ENCODE measurements at regions not wholly inside any gene's neighbourhood (a gene's known extent, or its start where the extent isn't known, plus 50 kb on each side); places are given as distances from the start of the nearest gene placed in this dataset.

DNA sequence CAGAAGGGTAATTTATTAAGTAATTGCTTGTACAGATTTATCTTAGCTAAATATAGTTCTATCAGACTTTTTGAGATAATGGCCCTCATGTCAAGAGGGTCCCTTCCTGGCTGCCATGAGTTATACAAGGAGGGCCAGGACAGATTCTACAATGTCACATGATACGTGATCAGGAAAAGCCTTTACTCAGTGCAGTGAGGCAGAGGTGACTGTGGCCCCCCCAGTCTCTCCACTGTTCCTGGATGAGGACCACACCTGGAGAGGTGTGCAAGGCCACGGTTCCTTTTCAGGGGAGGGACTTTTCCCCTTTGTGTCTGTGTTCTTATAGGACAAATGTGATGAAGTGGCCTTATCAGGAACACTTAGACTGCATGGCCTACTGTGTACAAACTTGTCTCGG, 54.3 kb upstream of the LRCH1 start:
- H2BK120ac ChIP-seq (ENCODE audit: low read depth, low read length): no peak overlapping the region
- no peak overlapping the region for H3K4me2 ChIP-seq (ENCODE audit: low read length)
- H3K4me1 ChIP-seq (ENCODE audit: control insufficient read depth, low read depth, low read length): peaks cover 6% of the 10 kb centered on the region

DNA sequence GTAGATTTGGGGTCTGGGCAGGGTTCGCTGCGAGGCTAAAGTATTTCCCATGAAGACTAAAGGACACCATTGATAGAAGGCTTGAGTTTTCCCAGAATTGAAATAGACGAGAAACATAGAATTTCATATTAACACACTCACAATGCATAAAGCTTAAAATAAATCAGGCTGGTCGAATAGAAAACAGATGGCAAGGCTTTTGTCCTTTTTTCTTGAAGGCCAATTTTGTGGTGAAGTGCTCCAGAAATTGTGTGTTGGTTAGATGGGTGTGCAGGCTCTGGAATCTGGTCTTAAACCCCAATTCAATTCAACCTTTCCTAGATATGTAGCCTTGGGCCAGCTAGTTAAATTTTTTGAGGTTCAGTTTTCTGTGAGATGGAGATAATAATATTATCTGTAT, 56.9 kb upstream of the LRCH1 start:
- no peaks in the 10 kb centered on the region for H3K27me3 ChIP-seq (ENCODE audit: insufficient read depth, low read length, poor library complexity)
- H3K4me1 ChIP-seq (ENCODE audit: control insufficient read depth, low read depth, low read length): peaks cover 6% of the 10 kb centered on the region
- no peak overlapping the region for H4K5ac ChIP-seq (ENCODE audit: low read length)
- WGBS (ENCODE audit: extremely low coverage, insufficient coverage, low lambda C conversion rate): no CpG with 5 or more reads among the region's 4 CpGs
- H2BK15ac ChIP-seq (replicated peaks; ENCODE audit: low read depth): no peak overlapping the region
- no peak overlapping the region for H3K4ac ChIP-seq (ENCODE audit: low read depth, low read length)
- H2BK120ac ChIP-seq (ENCODE audit: low read depth, low read length): no peak overlapping the region
- H3K4me2 ChIP-seq (ENCODE audit: low read length): no peak overlapping the region
- H3K56ac ChIP-seq (ENCODE audit: low read length): no peak overlapping the region
- DNase-seq: no peak
- H3K9ac ChIP-seq (ENCODE audit: low read length): no peak overlapping the region
- H4K8ac ChIP-seq (ENCODE audit: low read depth, low read length): no peak overlapping the region
- H3K36me3 ChIP-seq (ENCODE audit: control insufficient read depth, insufficient read depth, low read length): no peaks in the 10 kb centered on the region
- H2BK5ac ChIP-seq (ENCODE audit: low read length): no peak overlapping the region
- H3K23ac ChIP-seq (ENCODE audit: low read length): no peak overlapping the region
- H3K27ac ChIP-seq (ENCODE audit: low read depth, low read length): no peak overlapping the region
- H3K79me2 ChIP-seq (ENCODE audit: control insufficient read depth, insufficient read depth, low read length): no peaks in the 10 kb centered on the region
- no peak overlapping the region for H3K4me3 ChIP-seq (ENCODE audit: low read length)
- H3K18ac ChIP-seq (ENCODE audit: low read length): no peak overlapping the region
- H2AK5ac ChIP-seq (ENCODE audit: low read length): no peak overlapping the region
- H3K79me1 ChIP-seq (ENCODE audit: low read length): no peaks in the 10 kb centered on the region

More for the DNA sequence above, 54.3 kb upstream of the LRCH1 start:
- H2BK15ac ChIP-seq (replicated peaks; ENCODE audit: low read depth): no peak overlapping the region
- no CpG with 5 or more reads among the region's 3 CpGs for WGBS (ENCODE audit: extremely low coverage, insufficient coverage, low lambda C conversion rate)
- no peak overlapping the region for H3K27ac ChIP-seq (ENCODE audit: low read depth, low read length)
- no peak overlapping the region for H4K5ac ChIP-seq (ENCODE audit: low read length)
- H3K79me1 ChIP-seq (ENCODE audit: low read length): no peaks in the 10 kb centered on the region
- H3K23ac ChIP-seq (ENCODE audit: low read length): no peak overlapping the region
- H2BK5ac ChIP-seq (ENCODE audit: low read length): no peak overlapping the region
- H2AK5ac ChIP-seq (ENCODE audit: low read length): no peak overlapping the region
- H3K56ac ChIP-seq (ENCODE audit: low read length): no peak overlapping the region
- H3K27me3 ChIP-seq (ENCODE audit: insufficient read depth, low read length, poor library complexity): no peaks in the 10 kb centered on the region
- no peak overlapping the region for H3K9ac ChIP-seq (ENCODE audit: low read length)
- no peak overlapping the region for H3K4ac ChIP-seq (ENCODE audit: low read depth, low read length)
- H3K18ac ChIP-seq (ENCODE audit: low read length): no peak overlapping the region
- no peak overlapping the region for H3K4me3 ChIP-seq (ENCODE audit: low read length)
- H3K79me2 ChIP-seq (ENCODE audit: control insufficient read depth, insufficient read depth, low read length): no peaks in the 10 kb centered on the region
- no peak for DNase-seq
- no peak overlapping the region for H4K8ac ChIP-seq (ENCODE audit: low read depth, low read length)
- no peaks in the 10 kb centered on the region for H3K36me3 ChIP-seq (ENCODE audit: control insufficient read depth, insufficient read depth, low read length)

DNA sequence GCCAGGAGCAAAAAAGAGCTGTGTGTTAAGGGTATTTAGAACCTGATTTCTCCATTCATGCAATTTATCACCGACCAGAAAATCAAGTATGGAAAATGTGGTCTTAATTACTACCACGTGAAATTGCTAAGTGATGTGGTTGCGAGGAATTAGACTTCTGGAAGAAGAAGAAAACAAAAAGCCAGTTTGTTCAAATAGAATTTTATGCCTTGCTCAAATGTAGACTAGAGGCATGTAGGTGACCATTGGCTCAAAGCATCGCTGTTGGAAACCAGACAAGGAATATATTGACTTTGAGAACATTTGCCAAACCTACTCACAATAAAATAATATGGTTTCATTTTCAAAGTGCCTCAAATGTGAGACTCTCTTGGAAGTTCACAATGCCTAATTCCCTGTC, 57.3 kb upstream of the LRCH1 start:
- no peak overlapping the region for H3K4me3 ChIP-seq (ENCODE audit: low read length)
- H3K23ac ChIP-seq (ENCODE audit: low read length): no peak overlapping the region
- H3K4me1 ChIP-seq (ENCODE audit: control insufficient read depth, low read depth, low read length): peaks cover 6% of the 10 kb centered on the region
- no peaks in the 10 kb centered on the region for H3K79me1 ChIP-seq (ENCODE audit: low read length)
- no peak for DNase-seq
- H2BK5ac ChIP-seq (ENCODE audit: low read length): no peak overlapping the region
- no peaks in the 10 kb centered on the region for H3K79me2 ChIP-seq (ENCODE audit: control insufficient read depth, insufficient read depth, low read length)
- H2BK120ac ChIP-seq (ENCODE audit: low read depth, low read length): no peak overlapping the region
- no peak overlapping the region for H2AK5ac ChIP-seq (ENCODE audit: low read length)
- WGBS (ENCODE audit: extremely low coverage, insufficient coverage, low lambda C conversion rate): no CpG with 5 or more reads among the region's 4 CpGs
- H3K4me2 ChIP-seq (ENCODE audit: low read length): no peak overlapping the region
- H3K27ac ChIP-seq (ENCODE audit: low read depth, low read length): no peak overlapping the region
- H3K18ac ChIP-seq (ENCODE audit: low read length): no peak overlapping the region
- H2BK15ac ChIP-seq (replicated peaks; ENCODE audit: low read depth): no peak overlapping the region
- no peak overlapping the region for H4K8ac ChIP-seq (ENCODE audit: low read depth, low read length)
- no peak overlapping the region for H3K56ac ChIP-seq (ENCODE audit: low read length)
- H3K9ac ChIP-seq (ENCODE audit: low read length): no peak overlapping the region
- no peak overlapping the region for H3K4ac ChIP-seq (ENCODE audit: low read depth, low read length)
- no peaks in the 10 kb centered on the region for H3K36me3 ChIP-seq (ENCODE audit: control insufficient read depth, insufficient read depth, low read length)
- no peaks in the 10 kb centered on the region for H3K27me3 ChIP-seq (ENCODE audit: insufficient read depth, low read length, poor library complexity)
- H4K5ac ChIP-seq (ENCODE audit: low read length): no peak overlapping the region

- Histone ChIP-seq H3K4me2 (ENCODE audit: low read length) (no peak overlapping the region), H2AK5ac (ENCODE audit: low read length) (no peak overlapping the region), H3K36me3 (ENCODE audit: control insufficient read depth, insufficient read depth, low read length) (no peaks in the 10 kb centered on the region), H2BK120ac (ENCODE audit: low read depth, low read length) (no peak overlapping the region), H3K18ac (ENCODE audit: low read length) (no peak overlapping the region), H3K79me1 (ENCODE audit: low read length) (no peaks in the 10 kb centered on the region), H3K23ac (ENCODE audit: low read length) (no peak overlapping the region), H4K5ac (ENCODE audit: low read length) (no peak overlapping the region), H2BK5ac (ENCODE audit: low read length) (no peak overlapping the region), H3K27me3 (ENCODE audit: insufficient read depth, low read length, poor library complexity) (no peaks in the 10 kb centered on the region), H3K79me2 (ENCODE audit: control insufficient read depth, insufficient read depth, low read length) (no peaks in the 10 kb centered on the region), H4K8ac (ENCODE audit: low read depth, low read length) (no peak overlapping the region), H3K4me3 (ENCODE audit: low read length) (no peak overlapping the region), H3K9ac (ENCODE audit: low read length) (no peak overlapping the region), H3K4me1 (ENCODE audit: control insufficient read depth, low read depth, low read length) (peaks cover 6% of the 10 kb centered on the region), H3K27ac (ENCODE audit: low read depth, low read length) (no peak overlapping the region), H3K56ac (ENCODE audit: low read length) (no peak overlapping the region), H2BK15ac (replicated peaks; ENCODE audit: low read depth) (no peak overlapping the region), H3K4ac (ENCODE audit: low read depth, low read length) (no peak overlapping the region)
- DNase-seq: peak; percentile 50
These were observed 57.9 kb upstream of the LRCH1 start for GRCh38 chr13:46495066-46495465.

- Histone ChIP-seq H4K8ac (ENCODE audit: low read depth, low read length) (no peak overlapping the region), H3K4ac (ENCODE audit: low read depth, low read length) (no peak overlapping the region), H2BK5ac (ENCODE audit: low read length) (no peak overlapping the region), H3K27ac (ENCODE audit: low read depth, low read length) (no peak overlapping the region), H3K9ac (ENCODE audit: low read length) (no peak overlapping the region), H4K5ac (ENCODE audit: low read length) (no peak overlapping the region), H3K4me1 (ENCODE audit: control insufficient read depth, low read depth, low read length) (peaks cover 13% of the 10 kb centered on the region), H3K27me3 (ENCODE audit: insufficient read depth, low read length, poor library complexity) (no peaks in the 10 kb centered on the region), H3K18ac (ENCODE audit: low read length) (no peak overlapping the region), H2BK15ac (replicated peaks; ENCODE audit: low read depth) (no peak overlapping the region), H3K36me3 (ENCODE audit: control insufficient read depth, insufficient read depth, low read length) (no peaks in the 10 kb centered on the region), H3K79me1 (ENCODE audit: low read length) (no peaks in the 10 kb centered on the region), H3K4me3 (ENCODE audit: low read length) (no peak overlapping the region), H3K79me2 (ENCODE audit: control insufficient read depth, insufficient read depth, low read length) (no peaks in the 10 kb centered on the region), H3K23ac (ENCODE audit: low read length) (no peak overlapping the region), H2AK5ac (ENCODE audit: low read length) (no peak overlapping the region), H3K4me2 (ENCODE audit: low read length) (no peak overlapping the region), H2BK120ac (ENCODE audit: low read depth, low read length) (no peak overlapping the region), H3K56ac (ENCODE audit: low read length) (no peak overlapping the region)
- DNase-seq: peak; percentile 66
- no CpG with 5 or more reads among the region's 1 CpG for WGBS (ENCODE audit: extremely low coverage, insufficient coverage, low lambda C conversion rate)
These were observed 60.0 kb upstream of the LRCH1 start for GRCh38 chr13:46492946-46493345.

- H3K36me3 ChIP-seq (ENCODE audit: control insufficient read depth, insufficient read depth, low read length): no peaks in the 10 kb centered on the region
These were observed 61.3 kb upstream of the LRCH1 start for GRCh38 chr13:46491641-46492040.

More at GRCh38 chr13:46491641-46492040, 61.3 kb upstream of the LRCH1 start:
- H3K27ac ChIP-seq (ENCODE audit: low read depth, low read length): no peak overlapping the region
- H3K4ac ChIP-seq (ENCODE audit: low read depth, low read length): no peak overlapping the region
- DNase-seq: no peak
- no peak overlapping the region for H2BK120ac ChIP-seq (ENCODE audit: low read depth, low read length)
- no peak overlapping the region for H3K56ac ChIP-seq (ENCODE audit: low read length)
- WGBS (ENCODE audit: extremely low coverage, insufficient coverage, low lambda C conversion rate): no CpG with 5 or more reads among the region's 4 CpGs
- no peaks in the 10 kb centered on the region for H3K79me1 ChIP-seq (ENCODE audit: low read length)
- H3K9ac ChIP-seq (ENCODE audit: low read length): no peak overlapping the region
- H3K4me3 ChIP-seq (ENCODE audit: low read length): no peak overlapping the region
- no peak overlapping the region for H4K5ac ChIP-seq (ENCODE audit: low read length)
- no peaks in the 10 kb centered on the region for H3K27me3 ChIP-seq (ENCODE audit: insufficient read depth, low read length, poor library complexity)
- no peak overlapping the region for H3K23ac ChIP-seq (ENCODE audit: low read length)
- H3K79me2 ChIP-seq (ENCODE audit: control insufficient read depth, insufficient read depth, low read length): no peaks in the 10 kb centered on the region
- H3K4me2 ChIP-seq (ENCODE audit: low read length): no peak overlapping the region
- no peak overlapping the region for H4K8ac ChIP-seq (ENCODE audit: low read depth, low read length)
- H2BK15ac ChIP-seq (replicated peaks; ENCODE audit: low read depth): no peak overlapping the region
- peaks cover 13% of the 10 kb centered on the region for H3K4me1 ChIP-seq (ENCODE audit: control insufficient read depth, low read depth, low read length)
- no peak overlapping the region for H3K18ac ChIP-seq (ENCODE audit: low read length)
- no peak overlapping the region for H2BK5ac ChIP-seq (ENCODE audit: low read length)
- no peak overlapping the region for H2AK5ac ChIP-seq (ENCODE audit: low read length)

Measured in mesendoderm (in vitro differentiated cells).